ENCODE measurements at regions not wholly inside any gene's neighbourhood (a gene's known extent, or its start where the extent isn't known, plus 50 kb on each side); places are given as distances from the start of the nearest gene placed in this dataset.

- in situ Hi-C loops (cut with MboI; ENCODE audit: low sequenced_read_pairs): no loop called here
Measured at GRCh38 chr1:5576011-5576672, 416.1 kb downstream of the NPHP4 start.

GRCh38 chr1:5575396-5575940 is 416.8 kb downstream of the NPHP4 start:
- in situ Hi-C loops (cut with MboI; ENCODE audit: low sequenced_read_pairs): no loop called here

- in situ Hi-C loops (cut with MboI; ENCODE audit: low sequenced_read_pairs): no loop called here
Measured at GRCh38 chr1:5574641-5575040, 417.6 kb downstream of the NPHP4 start.

GRCh38 chr1:5572794-5573193 is 419.4 kb downstream of the NPHP4 start:
- in situ Hi-C loops (cut with MboI; ENCODE audit: low sequenced_read_pairs): no loop called here

GRCh38 chr1:5571861-5572401 is 420.3 kb downstream of the NPHP4 start:
- in situ Hi-C loops (cut with MboI; ENCODE audit: low sequenced_read_pairs): no loop called here

GRCh38 chr1:5571438-5571837 is 420.8 kb downstream of the NPHP4 start:
- in situ Hi-C loops (cut with MboI; ENCODE audit: low sequenced_read_pairs): no loop called here

GRCh38 chr1:5570931-5571330 is 421.3 kb downstream of the NPHP4 start:
- in situ Hi-C loops (cut with MboI; ENCODE audit: low sequenced_read_pairs): no loop called here

GRCh38 chr1:5568321-5568720 is 423.9 kb downstream of the NPHP4 start:
- in situ Hi-C loops (cut with MboI; ENCODE audit: low sequenced_read_pairs): no loop called here

- in situ Hi-C loops (cut with MboI; ENCODE audit: low sequenced_read_pairs): no loop called here
Measured at GRCh38 chr1:5567839-5568238, 424.4 kb downstream of the NPHP4 start.

GRCh38 chr1:5566924-5567323 is 425.3 kb downstream of the NPHP4 start:
- in situ Hi-C loops (cut with MboI; ENCODE audit: low sequenced_read_pairs): no loop called here

- in situ Hi-C loops (cut with MboI; ENCODE audit: low sequenced_read_pairs): no loop called here
Measured at GRCh38 chr1:5565281-5566125, 426.7 kb downstream of the NPHP4 start.

- in situ Hi-C loops (cut with MboI; ENCODE audit: low sequenced_read_pairs): no loop called here
Measured at GRCh38 chr1:5564578-5565257, 427.5 kb downstream of the NPHP4 start.

GRCh38 chr1:5563861-5564577 is 428.2 kb downstream of the NPHP4 start:
- in situ Hi-C loops (cut with MboI; ENCODE audit: low sequenced_read_pairs): no loop called here

GRCh38 chr1:5562769-5563168 is 429.5 kb downstream of the NPHP4 start:
- in situ Hi-C loops (cut with MboI; ENCODE audit: low sequenced_read_pairs): no loop called here

- in situ Hi-C loops (cut with MboI; ENCODE audit: low sequenced_read_pairs): no loop called here
Measured at GRCh38 chr1:5562331-5562730, 429.9 kb downstream of the NPHP4 start.

- in situ Hi-C loops (cut with MboI; ENCODE audit: low sequenced_read_pairs): no loop called here
Measured at GRCh38 chr1:5559078-5559477, 433.1 kb downstream of the NPHP4 start.

GRCh38 chr1:5555853-5556252 is 436.4 kb downstream of the NPHP4 start:
- in situ Hi-C loops (cut with MboI; ENCODE audit: low sequenced_read_pairs): no loop called here

GRCh38 chr1:5554784-5555183 is 437.4 kb downstream of the NPHP4 start:
- in situ Hi-C loops (cut with MboI; ENCODE audit: low sequenced_read_pairs): no loop called here

- in situ Hi-C loops (cut with MboI; ENCODE audit: low sequenced_read_pairs): no loop called here
Measured at GRCh38 chr1:5554111-5554510, 438.1 kb downstream of the NPHP4 start.

GRCh38 chr1:5552787-5553484 is 439.3 kb downstream of the NPHP4 start:
- in situ Hi-C loops (cut with MboI; ENCODE audit: low sequenced_read_pairs): no loop called here

Measured in HL-60/S4 (cell line).